H1 (cell line): ENCODE measurements at regions not wholly inside any gene's neighbourhood (a gene's known extent, or its start where the extent isn't known, plus 50 kb on each side); places are given as distances from the start of the nearest gene placed in this dataset.
A peak's percentile ranks its signal among the peaks of the same experiment; 100 is the strongest.

Experiments
- CTCF ChIA-PET: fragments of 300-600 bp; sonication (Branson Sonifier 250); formaldehyde crosslinking; loops from one replicate; lab custom pipeline; 2021; ENCODE audit not compliant: partially characterized antibody; lab: Charles Lee
- POLR2A ChIA-PET: fragments of 300-600 bp; sonication (Branson Sonifier 250); formaldehyde crosslinking; loops from one replicate; lab custom pipeline; 2021; ENCODE audit warnings: inconsistent platforms; ENCODE audit not compliant: partially characterized antibody; lab: Charles Lee
- DNase-seq, 2 experiments: peaks; one replicate each; pipeline versions ENCODE4 v3.0.0 to v3.0.0-alpha.2; 2010 to 2022; ENCODE audit warnings: low spot score in 2 of 2, low read depth in 1 of 2, mixed read lengths in 1 of 2
- FAIRE-seq: peaks from 2 replicates; lab custom pipeline; 2011; peaks lifted over from hg19 to GRCh38; lab: Jason Lieb, UNC
- H2AFZ ChIP-seq: 2 replicates; pipeline ENCODE4 v1.8.1; 2012; ENCODE audit warnings: low read length, inconsistent platforms
- H2AK5ac ChIP-seq: 2 replicates; pipeline ENCODE4 v1.6.1; 2013; ENCODE audit warnings: low read depth, low read length
- H2BK120ac ChIP-seq: replicated peaks from 2 replicates; pipeline ENCODE3; 2013; ENCODE audit warnings: low read depth, low read length, inconsistent platforms
- H2BK12ac ChIP-seq: 2 replicates; pipeline ENCODE4 v1.6.1; 2013; ENCODE audit warnings: low read depth, low read length
- H2BK15ac ChIP-seq: 2 replicates; pipeline ENCODE4 v1.6.1; 2013; ENCODE audit warnings: low read length
- H2BK20ac ChIP-seq: 2 replicates; pipeline ENCODE4 v1.6.1; 2013; ENCODE audit warnings: low read length
- H2BK5ac ChIP-seq: 2 replicates; pipeline ENCODE4 v1.6.1; 2013; ENCODE audit warnings: low read depth, low read length
- H3K14ac ChIP-seq: 2 replicates; pipeline ENCODE4 v1.6.1; 2013; ENCODE audit warnings: inconsistent platforms; ENCODE audit not compliant: insufficient read length
- H3K18ac ChIP-seq: 2 replicates; pipeline ENCODE4 v1.6.1; 2013; ENCODE audit warnings: low read length; ENCODE audit errors: extremely low read depth
- H3K23ac ChIP-seq: 2 replicates; pipeline ENCODE4 v1.6.1; 2013; ENCODE audit warnings: inconsistent platforms; ENCODE audit not compliant: insufficient read length
- H3K23me2 ChIP-seq: 2 replicates; pipeline ENCODE4 v1.6.1; 2013; ENCODE audit warnings: low read depth, low read length
- H3K27ac ChIP-seq: 2 replicates; pipeline ENCODE4 v1.6.1; 2011; ENCODE audit warnings: low read depth, low read length, inconsistent platforms
- H3K27me3 ChIP-seq, 4 experiments: replicated peaks in 1 of 4; 1 replicate in 1 of 4; 2 replicates in 3 of 4; pipeline versions ENCODE4 v1.6.1 to v1.8.1; 2011 to 2013; ENCODE audit warnings: low read length in 3 of 4, mild to moderate bottlenecking in 3 of 4, inconsistent platforms in 2 of 4, mixed read lengths in 2 of 4, moderate library complexity in 1 of 4; ENCODE audit not compliant: control insufficient read depth in 3 of 4, insufficient read depth in 3 of 4; ENCODE audit errors: extremely low read depth in 1 of 4
- H3K36me3 ChIP-seq, 4 experiments: 2 replicates each; pipeline versions ENCODE4 v1.6.1 to v1.8.1; 2011 to 2013; ENCODE audit warnings: mild to moderate bottlenecking in 4 of 4, low read length in 3 of 4, moderate library complexity in 2 of 4, control low read depth in 1 of 4, inconsistent platforms in 1 of 4; ENCODE audit not compliant: insufficient read depth in 4 of 4, control insufficient read depth in 2 of 4
- H3K4ac ChIP-seq: replicated peaks from 2 replicates; pipeline ENCODE3; 2013; ENCODE audit warnings: low read length, low read depth, mixed read lengths, inconsistent platforms; ENCODE audit not compliant: insufficient read length
- H3K4me1 ChIP-seq, 4 experiments: replicated peaks in 1 of 4; 1 replicate in 1 of 4; 2 replicates in 3 of 4; pipeline versions ENCODE4 v1.6.1 to v1.8.1; 2011 to 2013; ENCODE audit warnings: low read length in 3 of 4, inconsistent platforms in 2 of 4, mixed read lengths in 1 of 4; ENCODE audit not compliant: insufficient read depth in 4 of 4, control insufficient read depth in 3 of 4
- H3K4me2 ChIP-seq, 2 experiments: 2 replicates each; pipeline versions ENCODE4 v1.6.1 to v1.8.1; 2011 to 2013; ENCODE audit warnings: low read depth in 2 of 2, low read length in 2 of 2, control low read depth in 1 of 2, inconsistent platforms in 1 of 2, mild to moderate bottlenecking in 1 of 2; ENCODE audit not compliant: insufficient read depth in 1 of 2
- H3K4me3 ChIP-seq, 4 experiments: fragments of 200-600, 300-600 bp in 1 of 4; sonication (generic), shearing (Covaris generic), sonication (Bioruptor Twin) in 1 of 4; 2 replicates each; pipeline versions ENCODE4 v1.5.1 to v1.8.1; 2011 to 2016; ENCODE audit warnings: low read length in 4 of 4, low read depth in 3 of 4, control low read depth in 2 of 4, inconsistent platforms in 2 of 4, mild to moderate bottlenecking in 2 of 4, mixed read lengths in 1 of 4, moderate library complexity in 1 of 4; ENCODE audit not compliant: insufficient read depth in 2 of 4; ENCODE audit errors: extremely low read depth in 1 of 4
- H3K56ac ChIP-seq: replicated peaks from 2 replicates; pipeline ENCODE3; 2013; ENCODE audit warnings: low read depth, mild to moderate bottlenecking, mixed read lengths, low read length, inconsistent platforms; ENCODE audit not compliant: insufficient read length
- H3K79me1 ChIP-seq: 2 replicates; pipeline ENCODE4 v1.6.1; 2013; ENCODE audit warnings: low read depth, low read length, control low read depth
- H3K79me2 ChIP-seq, 2 experiments: 2 replicates each; pipeline versions ENCODE4 v1.6.1 to v1.8.1; 2012 to 2013; ENCODE audit warnings: low read length in 2 of 2, mild to moderate bottlenecking in 2 of 2, inconsistent platforms in 1 of 2; ENCODE audit not compliant: insufficient read depth in 2 of 2, control insufficient read depth in 1 of 2
- H3K9ac ChIP-seq, 4 experiments: replicated peaks in 1 of 4; 1 replicate in 1 of 4; 2 replicates in 3 of 4; pipeline versions ENCODE4 v1.6.1 to v1.8.1; 2011 to 2013; ENCODE audit warnings: low read depth in 3 of 4, low read length in 3 of 4, control low read depth in 2 of 4, mild to moderate bottlenecking in 2 of 4, moderate library complexity in 2 of 4, inconsistent platforms in 1 of 4; ENCODE audit errors: extremely low read depth in 1 of 4
- H3K9me3 ChIP-seq, 2 experiments: 2 replicates each; pipeline versions ENCODE4 v1.6.1 to v1.8.1; 2012 to 2013; ENCODE audit warnings: mild to moderate bottlenecking in 2 of 2, moderate library complexity in 2 of 2, control low read depth in 1 of 2, inconsistent platforms in 1 of 2, low read depth in 1 of 2, low read length in 1 of 2, mixed read lengths in 1 of 2; ENCODE audit not compliant: insufficient read depth in 2 of 2
- H4K20me1 ChIP-seq, 2 experiments: replicated peaks in 1 of 2; 2 replicates each; pipeline versions ENCODE3 to v1.8.1; 2011 to 2013; ENCODE audit warnings: inconsistent platforms in 2 of 2, low read length in 2 of 2, mild to moderate bottlenecking in 1 of 2; ENCODE audit not compliant: insufficient read depth in 2 of 2, control insufficient read depth in 1 of 2
- H4K5ac ChIP-seq: 2 replicates; pipeline ENCODE4 v1.6.1; 2013; ENCODE audit warnings: low read length, low read depth, mixed read lengths, inconsistent platforms; ENCODE audit not compliant: insufficient read length
- H4K8ac ChIP-seq: 2 replicates; pipeline ENCODE4 v1.8.0; 2013; ENCODE audit warnings: mild to moderate bottlenecking, moderate library complexity, low read length, inconsistent platforms; ENCODE audit not compliant: insufficient read depth; ENCODE audit errors: extremely low read depth
- H4K91ac ChIP-seq: replicated peaks from 2 replicates; pipeline ENCODE3; 2013; ENCODE audit warnings: low read length, mixed read lengths, inconsistent platforms; ENCODE audit not compliant: insufficient read length
- BCL11A ChIP-seq, 2 experiments: IDR thresholded peaks; one replicate each; pipeline ENCODE4 v1.6.1; 2011; ENCODE audit warnings: low read depth in 2 of 2, low read length in 2 of 2, mild to moderate bottlenecking in 2 of 2
- EGR1 ChIP-seq: IDR thresholded peaks from 2 replicates; pipeline ENCODE4 v1.6.1; 2011; ENCODE audit warnings: low read depth, low read length, borderline replicate concordance
- KDM1A ChIP-seq: fragments of 200-600, 300-600 bp; sonication (generic); IDR thresholded peaks from 2 replicates; pipeline ENCODE4 v1.7.1; 2016; ENCODE audit warnings: mild to moderate bottlenecking, low read length, borderline replicate concordance
- PHF8 ChIP-seq: fragments of 200-600 bp; sonication (generic); conservative IDR thresholded peaks from 2 replicates; pipeline ENCODE4 v1.7.1; 2012; ENCODE audit warnings: low read depth, mild to moderate bottlenecking, inconsistent platforms, low read length, moderate library complexity
- RXRA ChIP-seq: IDR thresholded peaks from 2 replicates; pipeline ENCODE4 v1.6.1; 2011; ENCODE audit warnings: low read depth, mild to moderate bottlenecking, low read length, moderate library complexity; ENCODE audit not compliant: insufficient read depth
- TAF7 ChIP-seq: optimal IDR thresholded peaks from 2 replicates; pipeline ENCODE3; 2011; ENCODE audit warnings: low read depth, mild to moderate bottlenecking, inconsistent platforms, low read length, moderate library complexity, borderline replicate concordance
- TBP ChIP-seq: IDR thresholded peaks from 2 replicates; pipeline ENCODE4 v1.6.1; 2011; ENCODE audit warnings: low read depth, low read length, improper control_type of control experiment
- WGBS, 2 experiments: shearing (Covaris generic) in 1 of 2; methylation state at CpG; one replicate each; pipeline versions ENCODE4 v1.1.6 to v1.1.7; 2013 to 2015; ENCODE audit warnings: low lambda C conversion rate in 2 of 2, mixed read lengths in 2 of 2, inconsistent platforms in 1 of 2, low coverage in 1 of 2, missing lambda C conversion rate in 1 of 2; ENCODE audit not compliant: insufficient replicate concordance in 2 of 2, insufficient coverage in 1 of 2, insufficient read length in 1 of 2; ENCODE audit errors: extremely low coverage in 1 of 2, missing lambda C conversion rate in 1 of 2; 5-methylcytosine and 5-hydroxymethylcytosine counted together
- TF ChIP-seq, protein P1 (sequence below): IDR thresholded peaks from 2 replicates; pipeline ENCODE4 v1.6.1; 2011; ENCODE audit warnings: low read length, improper control_type of control experiment

DNA sequence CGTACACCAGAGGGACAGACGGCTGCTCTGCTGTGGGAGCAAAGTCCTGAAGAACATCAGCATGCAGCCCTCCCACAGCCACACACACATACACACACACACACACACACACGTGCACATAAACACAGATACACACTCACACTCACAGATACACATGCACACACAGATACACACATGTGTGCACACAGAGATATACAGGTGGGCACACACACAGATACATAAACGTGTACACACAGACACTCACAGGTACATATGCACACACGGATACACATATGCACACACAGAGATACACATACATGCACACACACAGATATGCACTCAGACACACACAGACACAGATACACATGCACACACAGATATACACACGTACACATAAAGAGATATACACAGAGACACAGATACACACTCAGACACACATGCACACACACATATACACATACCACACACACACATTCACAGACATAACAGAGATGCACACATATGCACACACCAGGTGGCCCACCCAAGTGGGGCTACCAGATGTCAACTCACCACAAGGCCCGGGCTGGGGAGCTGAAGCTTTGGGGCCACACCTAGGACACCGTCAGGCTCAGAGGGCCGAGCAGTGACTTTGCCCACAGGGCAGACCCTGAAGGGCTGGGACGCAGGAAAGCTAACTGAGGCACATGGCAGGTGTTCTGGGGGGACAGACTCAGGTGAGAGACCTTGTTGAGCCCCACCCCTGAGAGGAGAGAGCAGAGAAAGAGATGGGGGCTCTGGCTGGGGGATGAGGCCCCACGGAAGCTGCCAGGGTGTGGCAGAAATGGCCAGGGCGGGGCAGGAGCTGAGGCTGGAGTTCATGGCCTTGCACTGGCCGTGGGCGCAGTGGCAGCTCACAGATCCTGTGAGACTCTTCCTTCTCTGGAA lies 148.6 kb upstream of the PPP1R26 start:
- 86% methylated on average over 12 of the region's 14 CpGs; no CpG with 5 or more reads in 1 of the 2 experiments for WGBS, 2 experiments
- Histone ChIP-seq H3K23ac (no peak overlapping the region), H3K79me1 (no peaks in the 10 kb centered on the region), H4K20me1 (peaks cover 0 to 4% of the 10 kb centered on the region in 2 experiments), H2BK15ac (peak overlapping the region; percentile 66; the same call in 1 of the 2 replicates), H2BK120ac (no peak overlapping the region), H4K8ac (no peak overlapping the region), H3K14ac (no peak overlapping the region), H2BK20ac (0 out of 2 replicates have a peak overlapping the region, but pooled peaks have one; percentile 27), H2AFZ (no peak overlapping the region), H3K18ac (peak overlapping the region; percentile 27; the same call in 1 of the 2 replicates), H3K79me2 (no peaks in the 10 kb centered on the region), H3K27me3 (0 out of 7 replicates have a peak, but pooled peaks cover 0 to 3% (median 0%) of the 10 kb centered on the region in 4 experiments), H3K56ac (no peak overlapping the region), H3K4me3 (no peak overlapping the region), H3K9me3 (peaks cover 13 to 15% of the 10 kb centered on the region in 2 experiments; a peak in 3 of 4 replicates), H2BK5ac (peak overlapping the region; percentile 46; the same call in 1 of the 2 replicates), H3K23me2 (peaks cover 10% of the 10 kb centered on the region; the same call in 1 of the 2 replicates), H3K9ac (no peak overlapping the region), H3K27ac (no peak overlapping the region; the same call in 1 of the 2 replicates), H4K5ac (no peak overlapping the region), H3K4me1 (peaks cover 0 to 5% (median 0%) of the 10 kb centered on the region in 4 experiments; a peak in 1 of 7 replicates), H2AK5ac (peak overlapping the region; percentile 86; the same call in 1 of the 2 replicates), H3K36me3 (no peaks in the 10 kb centered on the region), H2BK12ac (peak overlapping the region; percentile 61; the same call in 1 of the 2 replicates), H3K4ac (peak overlapping the region; percentile 24), H4K91ac (peak overlapping the region; percentile 45), H3K4me2 (no peak overlapping the region)
- peak in 1 of 2 experiments; percentile 38 for DNase-seq
- ChIA-PET CTCF (interaction anchor here (0.9 to 1.2 kb wide), 3 partner anchors 15 to 244 kb away, joined by 3 to 5 read pairs (median 3); no protein-coding TSS in a partner anchor), POLR2A (no interaction called here)
- FAIRE-seq, result no peak
- TF ChIP-seq BCL11A (IDR thresholded peaks at IDR 0.05; ENCODE audit: low read depth in 2 of 2, low read length in 2 of 2), result no peak
- no peak for TF ChIP-seq TBP
- no peak for TF ChIP-seq EGR1
- no peak for TF ChIP-seq KDM1A
- no peak for TF ChIP-seq TAF7
- TF ChIP-seq PHF8, result no peak
- TF ChIP-seq, protein P1, sequence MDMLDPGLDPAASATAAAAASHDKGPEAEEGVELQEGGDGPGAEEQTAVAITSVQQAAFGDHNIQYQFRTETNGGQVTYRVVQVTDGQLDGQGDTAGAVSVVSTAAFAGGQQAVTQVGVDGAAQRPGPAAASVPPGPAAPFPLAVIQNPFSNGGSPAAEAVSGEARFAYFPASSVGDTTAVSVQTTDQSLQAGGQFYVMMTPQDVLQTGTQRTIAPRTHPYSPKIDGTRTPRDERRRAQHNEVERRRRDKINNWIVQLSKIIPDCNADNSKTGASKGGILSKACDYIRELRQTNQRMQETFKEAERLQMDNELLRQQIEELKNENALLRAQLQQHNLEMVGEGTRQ, result no peak
- no peak for TF ChIP-seq RXRA
